GM12872 (cell line): ENCODE measurements at regions not wholly inside any gene's neighbourhood (a gene's known extent, or its start where the extent isn't known, plus 50 kb on each side); places are given as distances from the start of the nearest gene placed in this dataset.

ENCODE experiments used
- TF ChIP-seq, protein P1 (sequence below): IDR thresholded peaks from 3 replicates; pipeline ENCODE4 v1.5.1; 2011; ENCODE audit warnings: low read depth, mild to moderate bottlenecking, low read length, moderate library complexity; ENCODE audit not compliant: insufficient read depth

DNA sequence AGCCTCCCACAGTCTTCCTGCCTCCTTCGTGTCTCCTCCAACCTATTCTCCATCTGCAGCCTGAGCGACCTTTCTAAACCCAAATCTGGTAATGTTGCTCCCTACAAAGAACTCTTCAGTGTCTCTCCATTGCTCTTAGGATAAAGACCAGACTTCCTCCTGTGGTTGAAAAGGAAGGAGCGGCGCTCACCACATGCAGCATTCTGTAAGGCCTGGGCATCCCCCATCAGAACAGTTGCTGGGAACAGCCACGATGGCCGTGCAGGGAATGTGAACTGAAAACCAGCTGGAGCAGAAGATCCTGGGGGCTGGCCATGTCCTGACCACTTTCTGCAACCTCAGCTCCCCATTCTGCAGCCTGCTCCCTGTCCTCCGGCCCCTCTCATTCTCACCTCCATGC lies 237.8 kb upstream of the ZMIZ1 start:
- TF ChIP-seq, protein P1, sequence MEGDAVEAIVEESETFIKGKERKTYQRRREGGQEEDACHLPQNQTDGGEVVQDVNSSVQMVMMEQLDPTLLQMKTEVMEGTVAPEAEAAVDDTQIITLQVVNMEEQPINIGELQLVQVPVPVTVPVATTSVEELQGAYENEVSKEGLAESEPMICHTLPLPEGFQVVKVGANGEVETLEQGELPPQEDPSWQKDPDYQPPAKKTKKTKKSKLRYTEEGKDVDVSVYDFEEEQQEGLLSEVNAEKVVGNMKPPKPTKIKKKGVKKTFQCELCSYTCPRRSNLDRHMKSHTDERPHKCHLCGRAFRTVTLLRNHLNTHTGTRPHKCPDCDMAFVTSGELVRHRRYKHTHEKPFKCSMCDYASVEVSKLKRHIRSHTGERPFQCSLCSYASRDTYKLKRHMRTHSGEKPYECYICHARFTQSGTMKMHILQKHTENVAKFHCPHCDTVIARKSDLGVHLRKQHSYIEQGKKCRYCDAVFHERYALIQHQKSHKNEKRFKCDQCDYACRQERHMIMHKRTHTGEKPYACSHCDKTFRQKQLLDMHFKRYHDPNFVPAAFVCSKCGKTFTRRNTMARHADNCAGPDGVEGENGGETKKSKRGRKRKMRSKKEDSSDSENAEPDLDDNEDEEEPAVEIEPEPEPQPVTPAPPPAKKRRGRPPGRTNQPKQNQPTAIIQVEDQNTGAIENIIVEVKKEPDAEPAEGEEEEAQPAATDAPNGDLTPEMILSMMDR: no peak

DNA sequence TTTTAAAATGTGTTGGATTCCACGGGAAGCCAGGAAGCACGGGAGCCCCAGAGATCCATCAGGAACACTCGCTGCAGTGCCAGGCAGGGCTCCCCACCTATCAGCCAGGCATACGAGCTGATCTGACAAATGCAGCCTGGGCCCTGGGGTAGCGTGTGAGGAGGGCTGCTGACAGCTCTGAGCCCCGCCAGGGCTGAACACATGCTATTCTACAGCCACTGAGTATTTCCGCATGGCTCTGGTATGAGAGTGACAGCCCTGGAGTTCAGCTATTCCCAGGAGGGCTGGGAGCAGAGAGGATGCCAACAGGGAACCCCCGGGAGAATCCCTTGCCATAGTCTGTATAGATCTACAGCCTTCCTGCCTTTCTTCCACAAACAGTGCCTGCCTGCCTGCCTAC lies 237.3 kb upstream of the ZMIZ1 start:
- TF ChIP-seq, protein P1: no peak

DNA sequence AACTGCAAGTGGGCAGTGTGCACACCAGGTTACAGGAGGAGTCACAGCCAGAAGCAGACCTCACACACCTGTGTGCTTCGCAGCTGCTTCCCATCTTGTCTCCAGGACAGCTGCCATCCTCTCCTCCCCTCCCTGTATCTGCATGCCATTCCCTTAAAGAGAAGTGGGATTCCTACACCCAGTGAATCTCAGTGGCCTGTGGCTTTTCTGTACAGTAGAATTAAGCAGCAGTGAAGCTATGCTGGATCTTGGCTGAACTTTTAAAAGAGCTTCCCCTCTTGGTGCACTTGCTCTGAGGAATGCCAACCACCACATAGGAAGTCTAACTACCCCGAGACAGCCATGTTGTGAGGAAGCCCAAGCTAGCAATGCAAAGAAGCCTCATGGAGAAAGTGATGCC lies 236.5 kb upstream of the ZMIZ1 start:
- TF ChIP-seq, protein P1: no peak

DNA sequence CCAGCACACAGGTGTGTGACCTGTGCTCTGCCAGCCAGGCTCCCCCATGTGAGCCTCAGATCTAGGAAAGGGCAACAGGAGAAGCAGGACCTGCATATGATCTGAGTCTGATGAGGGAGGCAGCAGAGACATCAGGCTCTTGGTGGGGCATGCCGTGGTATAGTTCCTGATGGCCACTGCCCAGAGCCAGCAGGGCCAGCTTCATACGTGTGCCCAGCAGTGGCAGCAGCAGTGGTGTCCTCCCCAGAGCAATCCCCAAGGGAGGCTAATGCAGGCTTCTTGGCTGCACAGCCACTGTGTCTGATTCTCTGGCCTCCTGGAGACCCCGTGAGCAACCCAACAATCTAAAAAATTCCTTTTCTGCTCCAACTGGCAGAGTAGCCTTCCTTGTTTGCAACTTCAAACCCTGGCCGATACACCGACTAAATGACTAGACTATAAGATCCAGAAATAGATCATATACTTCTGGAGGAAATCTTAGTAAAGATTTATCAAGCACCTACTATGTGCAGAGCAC lies 230.6 kb upstream of the ZMIZ1 start:
- TF ChIP-seq, protein P1: no peak

DNA sequence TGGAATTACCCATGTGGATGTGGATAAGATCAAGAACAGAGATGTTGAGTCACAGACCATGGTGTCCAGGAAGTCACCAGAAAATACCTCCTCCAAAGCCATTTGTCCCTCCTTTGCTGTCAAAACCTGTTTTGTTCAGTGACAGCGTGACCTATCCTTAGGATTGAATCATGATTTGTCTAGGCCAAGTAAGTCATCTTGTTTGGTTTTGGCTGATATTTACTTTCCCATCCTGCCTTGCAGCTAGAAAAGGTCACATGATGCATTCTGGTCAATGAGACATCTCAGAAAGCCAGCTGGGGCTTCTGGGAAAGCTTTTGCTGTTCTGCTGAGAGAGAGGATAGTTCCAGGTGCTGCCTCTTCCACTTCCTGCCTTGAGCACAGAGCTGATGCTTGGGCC lies 225.3 kb upstream of the ZMIZ1 start:
- TF ChIP-seq, protein P1: no peak

DNA sequence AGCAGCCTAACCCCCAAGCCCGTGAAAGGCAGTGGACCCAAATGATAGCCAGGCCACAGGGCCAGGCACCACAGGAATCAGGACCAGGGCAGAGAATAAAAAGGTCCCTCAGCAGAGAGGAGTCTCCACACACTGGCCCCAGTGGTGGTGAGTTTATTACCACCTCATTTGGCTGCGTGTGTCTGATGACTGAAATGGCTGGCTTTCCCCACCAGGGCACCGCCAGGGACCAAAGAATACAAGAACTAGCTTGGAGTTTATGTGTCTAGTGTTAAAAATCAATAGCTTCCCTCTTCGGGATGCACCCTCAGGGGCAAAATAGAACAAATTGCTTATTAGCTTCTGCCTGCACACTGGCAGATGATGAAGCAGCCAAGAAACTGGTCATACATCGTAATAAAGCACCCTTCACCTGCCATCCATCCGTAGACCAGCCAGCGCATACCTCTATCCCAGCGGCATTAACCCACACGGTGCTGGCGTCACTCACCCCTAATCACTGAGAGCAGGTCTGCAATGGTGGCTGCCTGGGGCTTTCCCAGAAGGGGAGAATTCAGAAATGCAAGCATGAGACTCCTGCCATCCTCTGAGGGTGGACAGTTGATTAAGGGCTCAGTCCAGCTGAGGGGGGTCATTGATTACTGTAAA lies 223.7 kb upstream of the ZMIZ1 start:
- TF ChIP-seq, protein P1: no peak

DNA sequence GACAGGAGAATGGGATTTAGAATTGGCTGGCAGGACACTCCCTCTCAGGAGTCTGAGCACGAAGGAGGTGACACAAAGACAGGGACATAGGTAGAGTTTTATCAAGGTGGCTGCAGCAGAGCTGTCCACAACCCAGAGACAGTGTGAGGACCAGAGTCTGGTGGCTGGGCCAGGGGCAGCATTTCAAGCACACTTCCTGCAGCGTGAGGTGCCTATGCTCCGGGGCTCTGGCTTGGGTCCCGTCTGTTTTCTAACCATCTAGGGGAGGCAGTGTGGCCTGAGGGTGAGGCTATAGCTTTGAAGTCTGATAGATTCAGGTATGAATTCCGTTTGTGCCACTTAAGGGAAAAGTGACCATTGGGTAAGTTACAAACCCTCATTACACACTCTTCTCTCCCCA lies 222.7 kb upstream of the ZMIZ1 start:
- TF ChIP-seq, protein P1: no peak
